BLaER1 (cell line): ENCODE measurements at regions not wholly inside any gene's neighbourhood (a gene's known extent, or its start where the extent isn't known, plus 50 kb on each side); places are given as distances from the start of the nearest gene placed in this dataset.

ENCODE experiments used
- H3K27ac ChIP-seq: shearing (Covaris generic); formaldehyde crosslinking; 2 replicates; pipeline ENCODE4 v1.8.1; 2022
- H3K27me3 ChIP-seq: shearing (Covaris generic); formaldehyde crosslinking; 2 replicates; pipeline ENCODE4 v1.8.1; 2022
- H3K36me3 ChIP-seq: shearing (Covaris generic); formaldehyde crosslinking; 2 replicates; pipeline ENCODE4 v1.8.1; 2022
- H3K4me1 ChIP-seq: shearing (Covaris generic); formaldehyde crosslinking; 2 replicates; pipeline ENCODE4 v1.8.1; 2022
- H3K4me2 ChIP-seq: shearing (Covaris generic); formaldehyde crosslinking; 2 replicates; pipeline ENCODE4 v1.8.1; 2022
- H3K4me3 ChIP-seq: shearing (Covaris generic); formaldehyde crosslinking; 2 replicates; pipeline ENCODE4 v1.8.1; 2022
- H3K9ac ChIP-seq: shearing (Covaris generic); formaldehyde crosslinking; 2 replicates; pipeline ENCODE4 v1.8.1; 2022
- H3K9me3 ChIP-seq: shearing (Covaris generic); formaldehyde crosslinking; 2 replicates; pipeline ENCODE4 v1.8.1; 2022
- H4K20me1 ChIP-seq: shearing (Covaris generic); formaldehyde crosslinking; 2 replicates; pipeline ENCODE4 v1.8.1; 2022
- Cebpa-rat ChIP-seq: shearing (Covaris generic); IDR thresholded peaks from 2 replicates; pipeline ENCODE4 v1.8.1; 2022

- Histone ChIP-seq H3K27ac (no peak overlapping the region), H3K9me3 (no peaks in the 10 kb centered on the region), H4K20me1 (no peaks in the 10 kb centered on the region), H3K4me1 (peaks cover 16% of the 10 kb centered on the region), H3K4me3 (no peak overlapping the region), H3K9ac (no peak overlapping the region), H3K36me3 (no peaks in the 10 kb centered on the region), H3K4me2 (no peak overlapping the region), H3K27me3 (no peaks in the 10 kb centered on the region)
- no peak for TF ChIP-seq Cebpa-rat
These were observed 566.7 kb downstream of the BRD1 start for GRCh38 chr22:49260681-49261580.

GRCh38 chr22:49259839-49260615, 567.6 kb downstream of the BRD1 start:
- peaks cover 16% of the 10 kb centered on the region for H3K4me1 ChIP-seq
- no peaks in the 10 kb centered on the region for H3K27me3 ChIP-seq
- no peak overlapping the region for H3K4me2 ChIP-seq

GRCh38 chr22:49258107-49259010, 569.3 kb downstream of the BRD1 start:
- no peak overlapping the region for H3K4me2 ChIP-seq
- H4K20me1 ChIP-seq = no peaks in the 10 kb centered on the region
- H3K27ac ChIP-seq = no peak overlapping the region
- no peak for TF ChIP-seq Cebpa-rat
- H3K9me3 ChIP-seq = no peaks in the 10 kb centered on the region
- H3K9ac ChIP-seq = no peak overlapping the region
- H3K4me1 ChIP-seq = no peaks in the 10 kb centered on the region
- H3K4me3 ChIP-seq = no peak overlapping the region
- H3K36me3 ChIP-seq = no peaks in the 10 kb centered on the region
- H3K27me3 ChIP-seq = no peaks in the 10 kb centered on the region

More at GRCh38 chr22:49259839-49260615, 567.6 kb downstream of the BRD1 start:
- Histone ChIP-seq H3K27ac (no peak overlapping the region), H3K9ac (no peak overlapping the region), H3K36me3 (no peaks in the 10 kb centered on the region), H3K9me3 (no peaks in the 10 kb centered on the region), H4K20me1 (no peaks in the 10 kb centered on the region), H3K4me3 (no peak overlapping the region)
- TF ChIP-seq Cebpa-rat = no peak

- no peaks in the 10 kb centered on the region for H3K4me1 ChIP-seq
- H4K20me1 ChIP-seq = no peaks in the 10 kb centered on the region
- H3K4me2 ChIP-seq = no peak overlapping the region
- H3K9me3 ChIP-seq = no peaks in the 10 kb centered on the region
- H3K27me3 ChIP-seq = no peaks in the 10 kb centered on the region
- H3K9ac ChIP-seq = no peak overlapping the region
- no peak overlapping the region for H3K27ac ChIP-seq
- no peak for TF ChIP-seq Cebpa-rat
- no peak overlapping the region for H3K4me3 ChIP-seq
- H3K36me3 ChIP-seq = no peaks in the 10 kb centered on the region
These were observed 570.1 kb downstream of the BRD1 start for GRCh38 chr22:49257551-49257961.

GRCh38 chr22:49255741-49256318, 571.8 kb downstream of the BRD1 start:
- Histone ChIP-seq H3K4me3 (no peak overlapping the region), H3K9me3 (no peaks in the 10 kb centered on the region), H4K20me1 (no peaks in the 10 kb centered on the region), H3K27ac (no peak overlapping the region), H3K36me3 (no peaks in the 10 kb centered on the region), H3K4me1 (no peaks in the 10 kb centered on the region), H3K4me2 (no peak overlapping the region), H3K27me3 (no peaks in the 10 kb centered on the region), H3K9ac (no peak overlapping the region)
- no peak for TF ChIP-seq Cebpa-rat

GRCh38 chr22:49255154-49255553, 572.5 kb downstream of the BRD1 start:
- Histone ChIP-seq H3K36me3 (no peaks in the 10 kb centered on the region), H3K9me3 (no peaks in the 10 kb centered on the region), H3K27me3 (no peaks in the 10 kb centered on the region), H4K20me1 (no peaks in the 10 kb centered on the region), H3K4me2 (no peak overlapping the region), H3K27ac (no peak overlapping the region), H3K4me3 (no peak overlapping the region), H3K4me1 (no peaks in the 10 kb centered on the region), H3K9ac (no peak overlapping the region)
- TF ChIP-seq Cebpa-rat = no peak

GRCh38 chr22:49253656-49254055, 574.0 kb downstream of the BRD1 start:
- no peak overlapping the region for H3K9ac ChIP-seq
- TF ChIP-seq Cebpa-rat = no peak
- no peaks in the 10 kb centered on the region for H4K20me1 ChIP-seq
- no peaks in the 10 kb centered on the region for H3K4me1 ChIP-seq
- H3K9me3 ChIP-seq = no peaks in the 10 kb centered on the region
- no peaks in the 10 kb centered on the region for H3K27me3 ChIP-seq
- no peak overlapping the region for H3K4me2 ChIP-seq
- no peak overlapping the region for H3K27ac ChIP-seq
- no peak overlapping the region for H3K4me3 ChIP-seq
- no peaks in the 10 kb centered on the region for H3K36me3 ChIP-seq

- H3K36me3 ChIP-seq = no peaks in the 10 kb centered on the region
- TF ChIP-seq Cebpa-rat = no peak
- H3K4me1 ChIP-seq = no peaks in the 10 kb centered on the region
- no peaks in the 10 kb centered on the region for H3K9me3 ChIP-seq
- no peak overlapping the region for H3K4me2 ChIP-seq
- no peaks in the 10 kb centered on the region for H3K27me3 ChIP-seq
- no peak overlapping the region for H3K9ac ChIP-seq
- H4K20me1 ChIP-seq = no peaks in the 10 kb centered on the region
- no peak overlapping the region for H3K27ac ChIP-seq
- H3K4me3 ChIP-seq = no peak overlapping the region
These were observed 576.3 kb downstream of the BRD1 start for GRCh38 chr22:49251371-49251770.
